IMR-90 (cell line): ENCODE measurements at regions not wholly inside any gene's neighbourhood (a gene's known extent, or its start where the extent isn't known, plus 50 kb on each side); places are given as distances from the start of the nearest gene placed in this dataset.

Experiments
- CEBPB ChIP-seq: IDR thresholded peaks from 2 replicates; pipeline ENCODE4 v1.6.1; 2012; ENCODE audit warnings: low read depth, low read length, improper control_type of control experiment
- CHD1 ChIP-seq: IDR thresholded peaks from 2 replicates; pipeline ENCODE4 v1.6.1; 2012; ENCODE audit warnings: low read depth, low read length, improper control_type of control experiment
- CTCF ChIP-seq: conservative IDR thresholded peaks from 2 replicates; pipeline ENCODE4 v1.5.1; 2012; ENCODE audit warnings: mild to moderate bottlenecking, low read depth, low read length, improper control_type of control experiment
- ELK1 ChIP-seq: fragments of 150-350 bp; IDR thresholded peaks from 2 replicates; pipeline ENCODE4 v1.6.1; 2016; ENCODE audit warnings: low read depth, mild to moderate bottlenecking, low read length, moderate library complexity, borderline replicate concordance
- FOS ChIP-seq: fragments of 150-350 bp; IDR thresholded peaks from 2 replicates; pipeline ENCODE4 v1.6.1; 2016; ENCODE audit warnings: low read depth, low read length
- MAFK ChIP-seq: IDR thresholded peaks from 2 replicates; pipeline ENCODE4 v1.6.1; 2012; ENCODE audit warnings: low read depth, low read length, improper control_type of control experiment
- MXI1 ChIP-seq: IDR thresholded peaks from 2 replicates; pipeline ENCODE4 v1.6.1; 2012; ENCODE audit warnings: low read depth, mild to moderate bottlenecking, low read length, moderate library complexity, borderline replicate concordance
- POLR2A ChIP-seq: IDR thresholded peaks from 2 replicates; pipeline ENCODE4 v1.6.1; 2012; ENCODE audit warnings: mild to moderate bottlenecking, low read depth, low read length
- RAD21 ChIP-seq: IDR thresholded peaks from 2 replicates; pipeline ENCODE4 v1.6.1; 2012; ENCODE audit warnings: low read length, improper control_type of control experiment
- SMC3 ChIP-seq: fragments of 150-350 bp; IDR thresholded peaks from 2 replicates; pipeline ENCODE4 v1.6.1; 2016; ENCODE audit warnings: low read depth, mild to moderate bottlenecking, antibody characterized with exemption, low read length, moderate library complexity
- USF2 ChIP-seq: fragments of 150-350 bp; IDR thresholded peaks from 2 replicates; pipeline ENCODE4 v1.6.1; 2017; ENCODE audit warnings: mild to moderate bottlenecking, antibody characterized with exemption, low read length, low read depth

- TF ChIP-seq CTCF (no peak), POLR2A (no peak), SMC3 (no peak), USF2 (no peak), ELK1 (no peak), CEBPB (no peak), MXI1 (no peak), CHD1 (no peak), RAD21 (no peak), FOS (no peak), MAFK (no peak)
Observed at GRCh38 chr2:146189541-146189940, 1655.3 kb upstream of the ACVR2A start.
